ENCODE measurements at regions not wholly inside any gene's neighbourhood (a gene's known extent, or its start where the extent isn't known, plus 50 kb on each side); places are given as distances from the start of the nearest gene placed in this dataset.

GRCh38 chr9:108437656-108438055, 418.1 kb downstream of the ACTL7B start:
- no peak for TF ChIP-seq CTCF (IDR thresholded peaks at IDR 0.05)
- TF ChIP-seq POLR2A (IDR thresholded peaks at IDR 0.05) = no peak
- TF ChIP-seq POLR2AphosphoS5 (IDR thresholded peaks at IDR 0.05) = no peak

Data from transverse colon (tissue), 4 donors.